GM10266 (cell line): ENCODE measurements at regions not wholly inside any gene's neighbourhood (a gene's known extent, or its start where the extent isn't known, plus 50 kb on each side); places are given as distances from the start of the nearest gene placed in this dataset.

Experiments
- DNase-seq: peaks from one replicate; pipeline ENCODE4 v3.0.0; 2012; ENCODE audit errors: extremely low spot score
- TF ChIP-seq, protein P1 (sequence below): IDR thresholded peaks from 2 replicates; pipeline ENCODE4 v1.5.1; 2012; ENCODE audit warnings: mild to moderate bottlenecking, low read depth; ENCODE audit not compliant: control insufficient read depth, insufficient read depth; ENCODE audit errors: missing control alignments

DNA sequence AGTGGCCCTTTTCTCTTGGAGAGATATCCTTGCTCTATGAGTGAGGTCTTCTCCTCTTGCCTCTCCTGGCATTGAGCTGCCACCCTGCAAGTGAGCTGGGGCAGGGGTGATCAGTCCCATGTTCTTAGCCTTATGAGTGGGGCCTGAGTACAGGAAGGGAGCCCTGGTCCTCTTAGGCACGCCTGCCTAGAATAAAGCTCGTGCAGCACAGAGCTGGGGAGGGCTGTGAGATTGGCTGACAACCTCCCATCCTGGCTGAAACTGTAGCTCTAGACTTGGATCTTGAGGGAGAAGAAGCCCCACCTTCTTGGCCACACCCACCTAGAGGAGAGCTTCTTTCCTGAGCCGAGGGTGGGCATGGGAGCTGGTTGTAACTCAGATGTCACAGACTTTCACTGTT is 305.0 kb upstream of the ZNF32 start:
- TF ChIP-seq, protein P1, sequence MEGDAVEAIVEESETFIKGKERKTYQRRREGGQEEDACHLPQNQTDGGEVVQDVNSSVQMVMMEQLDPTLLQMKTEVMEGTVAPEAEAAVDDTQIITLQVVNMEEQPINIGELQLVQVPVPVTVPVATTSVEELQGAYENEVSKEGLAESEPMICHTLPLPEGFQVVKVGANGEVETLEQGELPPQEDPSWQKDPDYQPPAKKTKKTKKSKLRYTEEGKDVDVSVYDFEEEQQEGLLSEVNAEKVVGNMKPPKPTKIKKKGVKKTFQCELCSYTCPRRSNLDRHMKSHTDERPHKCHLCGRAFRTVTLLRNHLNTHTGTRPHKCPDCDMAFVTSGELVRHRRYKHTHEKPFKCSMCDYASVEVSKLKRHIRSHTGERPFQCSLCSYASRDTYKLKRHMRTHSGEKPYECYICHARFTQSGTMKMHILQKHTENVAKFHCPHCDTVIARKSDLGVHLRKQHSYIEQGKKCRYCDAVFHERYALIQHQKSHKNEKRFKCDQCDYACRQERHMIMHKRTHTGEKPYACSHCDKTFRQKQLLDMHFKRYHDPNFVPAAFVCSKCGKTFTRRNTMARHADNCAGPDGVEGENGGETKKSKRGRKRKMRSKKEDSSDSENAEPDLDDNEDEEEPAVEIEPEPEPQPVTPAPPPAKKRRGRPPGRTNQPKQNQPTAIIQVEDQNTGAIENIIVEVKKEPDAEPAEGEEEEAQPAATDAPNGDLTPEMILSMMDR = no peak
- no peak for DNase-seq

DNA sequence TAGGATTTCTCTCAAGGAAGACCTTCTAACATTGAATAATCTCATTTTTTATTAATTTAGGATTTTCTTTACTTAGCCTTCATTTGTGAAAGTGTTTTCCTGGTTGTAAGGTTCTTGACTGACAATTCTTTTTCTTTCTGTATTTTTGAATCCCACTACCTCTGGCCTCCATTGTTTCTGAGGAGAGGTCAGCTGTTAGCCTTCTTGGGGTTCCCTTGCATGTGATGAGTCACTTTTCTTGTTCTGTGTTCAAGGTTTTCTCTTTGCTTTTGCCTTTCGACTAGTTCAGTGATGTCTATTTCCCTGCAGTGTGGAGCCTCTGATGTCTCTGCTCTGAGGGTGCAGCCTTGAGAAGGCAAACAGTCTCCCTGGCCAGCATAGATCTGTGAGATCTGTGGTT is 304.1 kb upstream of the ZNF32 start:
- TF ChIP-seq, protein P1 = no peak
- DNase-seq = no peak

DNA sequence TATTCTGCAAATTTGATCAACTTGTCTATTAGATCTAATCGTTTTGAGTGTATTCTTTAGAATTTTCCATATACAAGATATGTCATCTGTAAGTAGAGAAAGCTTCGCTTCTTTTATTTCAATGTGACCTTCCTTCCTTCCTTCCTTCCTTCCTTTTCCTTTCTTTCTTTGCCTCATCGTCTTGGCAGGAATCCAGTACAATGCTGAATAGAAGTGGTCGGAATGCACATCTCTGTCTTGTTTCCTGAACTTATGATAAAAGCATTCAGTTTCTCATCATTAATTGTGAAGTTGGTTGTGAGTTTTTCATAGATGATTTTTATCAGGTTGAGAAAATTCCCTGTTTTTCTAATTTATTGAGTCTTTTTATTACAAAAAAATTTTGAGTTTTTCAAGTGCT is 300.7 kb upstream of the ZNF32 start:
- TF ChIP-seq, protein P1 = no peak
- no peak for DNase-seq

DNA sequence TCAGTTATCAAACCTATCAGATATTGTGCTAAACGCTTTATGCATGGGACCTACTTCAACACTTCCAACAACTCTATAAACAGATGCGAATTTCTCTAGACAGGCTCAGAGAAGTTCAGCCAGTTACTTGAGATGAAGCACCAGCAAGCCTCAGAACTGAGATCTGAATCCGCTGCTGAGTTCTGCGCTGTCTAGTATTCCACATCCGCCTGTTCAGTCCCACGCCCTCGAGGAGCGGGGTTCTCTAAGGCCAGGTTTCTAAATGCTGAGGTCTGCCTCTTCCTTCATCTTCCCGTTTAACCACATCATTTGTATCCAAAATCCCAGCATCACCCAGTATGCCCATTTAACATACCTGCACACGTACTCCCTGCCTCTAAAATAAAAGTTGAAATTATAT is 297.8 kb upstream of the ZNF32 start:
- TF ChIP-seq, protein P1 = no peak
- no peak for DNase-seq

DNA sequence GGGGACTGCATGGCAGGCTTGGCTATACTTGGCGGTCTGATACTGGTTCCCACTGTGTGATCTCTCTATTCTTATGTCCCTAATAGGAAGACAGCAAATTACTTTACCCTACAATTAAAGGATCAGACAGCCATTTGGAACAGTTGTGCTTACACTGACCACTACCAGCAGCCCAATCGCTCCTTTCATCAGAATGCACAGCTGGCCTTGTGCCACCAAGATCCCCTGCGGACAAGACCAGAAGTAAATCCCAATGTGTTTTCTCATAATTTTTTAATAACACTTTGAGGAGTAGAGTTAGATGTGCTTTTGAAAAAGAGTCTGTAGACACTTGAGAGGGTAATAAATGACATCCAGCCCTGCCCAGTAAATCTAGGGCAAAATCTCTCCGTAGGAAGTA is 297.2 kb upstream of the ZNF32 start:
- TF ChIP-seq, protein P1 = no peak
- no peak for DNase-seq

DNA sequence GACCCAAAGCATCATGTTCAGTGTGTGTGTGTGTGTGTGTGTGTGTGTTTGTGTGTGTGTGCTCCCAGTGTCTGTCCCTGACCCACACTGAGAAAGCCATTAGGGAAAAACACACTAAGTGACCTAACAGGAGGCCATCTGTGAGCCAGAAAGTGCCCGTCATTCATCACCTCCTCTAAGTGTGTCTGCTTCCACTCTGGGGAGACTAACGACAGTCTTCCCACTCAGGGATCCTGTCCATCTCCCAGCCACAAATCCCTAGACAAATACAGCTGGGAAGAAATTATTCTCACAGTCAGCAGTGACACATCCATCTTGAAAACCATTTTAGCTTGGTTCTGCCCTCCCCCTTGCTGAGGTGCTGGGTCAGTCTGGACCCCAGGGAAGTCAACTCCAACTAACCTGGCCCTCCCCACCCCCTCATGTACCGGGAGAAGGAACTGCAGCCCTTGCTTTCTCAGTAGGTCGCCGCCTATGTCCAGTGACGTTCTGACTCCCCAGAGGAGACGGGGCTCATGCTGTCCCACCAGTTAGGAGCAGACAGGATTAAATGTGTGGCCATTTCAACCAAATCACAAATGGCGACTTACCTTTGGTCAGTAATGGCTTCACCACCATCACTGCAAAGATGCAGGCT is 296.5 kb upstream of the ZNF32 start:
- DNase-seq = no peak

DNA sequence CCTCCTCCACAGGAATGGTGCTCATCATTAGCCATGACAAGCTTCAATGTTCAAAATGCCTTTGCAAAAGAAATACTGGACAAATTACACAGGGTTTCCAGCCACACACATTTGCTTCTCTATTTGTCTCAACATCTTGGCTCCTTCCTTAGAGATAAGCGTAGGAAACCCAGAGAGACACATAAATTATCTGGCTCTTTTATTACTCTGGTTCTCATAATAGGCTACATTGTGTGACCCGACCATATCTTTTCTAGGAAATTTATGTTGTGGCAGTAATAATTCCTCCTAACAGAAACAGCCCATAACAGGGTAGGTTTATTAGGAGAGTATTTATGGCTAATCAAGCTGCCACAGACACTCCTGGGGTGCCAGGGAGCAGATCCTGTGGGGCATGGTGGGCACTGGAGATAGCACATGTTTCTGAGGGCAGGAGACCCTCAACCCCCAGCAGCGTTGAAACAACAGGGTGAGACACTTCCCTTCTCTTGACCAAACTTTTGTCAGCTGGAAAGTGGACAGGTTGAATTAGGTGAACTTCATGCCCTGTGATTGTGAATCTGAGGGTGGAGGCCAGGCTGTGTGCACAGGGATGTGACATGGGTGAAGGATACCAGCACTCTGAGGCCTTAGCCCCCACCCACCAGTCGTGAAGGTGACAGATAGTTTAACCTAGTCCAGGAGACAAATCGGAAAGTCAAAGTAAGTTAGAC is 295.9 kb upstream of the ZNF32 start:
- TF ChIP-seq, protein P1 = no peak
- no peak for DNase-seq

More for the DNA sequence above, 296.5 kb upstream of the ZNF32 start:
- TF ChIP-seq, protein P1 = no peak
